HCEC 1CT (cell line): ENCODE measurements at regions not wholly inside any gene's neighbourhood (a gene's known extent, or its start where the extent isn't known, plus 50 kb on each side); places are given as distances from the start of the nearest gene placed in this dataset.
A peak's percentile ranks its signal among the peaks of the same experiment; 100 is the strongest.

Experiments
- DNase-seq: peaks from one replicate; pipeline ENCODE4 v3.0.0-alpha.2; 2017

GRCh38 chr6:130771741-130772140 is 55.5 kb upstream of the SMLR1 start:
- no peak for DNase-seq

- DNase-seq: no peak
These were observed 53.3 kb upstream of the SMLR1 start for GRCh38 chr6:130773860-130774259.

GRCh38 chr6:130775411-130776012 is 51.7 kb upstream of the SMLR1 start:
- peak; percentile 42 for DNase-seq

GRCh38 chr6:130776287-130776925 is 50.8 kb upstream of the SMLR1 start:
- no peak for DNase-seq
